ENCODE measurements at regions not wholly inside any gene's neighbourhood (a gene's known extent, or its start where the extent isn't known, plus 50 kb on each side); places are given as distances from the start of the nearest gene placed in this dataset.

DNA sequence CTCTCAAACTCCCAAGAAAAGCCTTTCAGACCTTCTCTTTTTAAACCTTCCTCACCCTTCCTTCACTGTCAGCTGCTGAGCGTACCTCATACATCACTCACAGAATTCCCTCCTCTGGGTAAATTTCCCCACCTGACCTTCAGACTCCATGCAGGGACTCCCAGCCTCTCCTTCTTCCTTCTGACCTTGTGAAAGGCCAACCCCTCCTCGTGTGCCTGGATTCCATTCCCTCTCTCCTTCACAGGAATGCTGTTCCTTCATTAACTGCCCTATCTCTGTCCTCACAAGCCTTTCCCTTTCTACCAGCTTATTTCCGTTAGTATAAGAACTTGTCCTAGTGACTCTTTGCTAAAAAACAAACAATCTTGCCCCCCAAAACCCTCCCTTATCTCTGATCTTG lies 69.7 kb upstream of the MME start:
- Histone ChIP-seq H3K27ac (no peak overlapping the region), H3K4me3 (replicated peaks in 1 of 3) (no peak overlapping the region), H3K9me3 (no peaks in the 10 kb centered on the region), H3K4me1 (no peaks in the 10 kb centered on the region), H3K36me3 (no peaks in the 10 kb centered on the region), H3K27me3 (no peaks in the 10 kb centered on the region)
- 60 to 67% methylated on average over 3 of the region's 3 CpGs for WGBS, 2 donors
- TF ChIP-seq, protein P1, sequence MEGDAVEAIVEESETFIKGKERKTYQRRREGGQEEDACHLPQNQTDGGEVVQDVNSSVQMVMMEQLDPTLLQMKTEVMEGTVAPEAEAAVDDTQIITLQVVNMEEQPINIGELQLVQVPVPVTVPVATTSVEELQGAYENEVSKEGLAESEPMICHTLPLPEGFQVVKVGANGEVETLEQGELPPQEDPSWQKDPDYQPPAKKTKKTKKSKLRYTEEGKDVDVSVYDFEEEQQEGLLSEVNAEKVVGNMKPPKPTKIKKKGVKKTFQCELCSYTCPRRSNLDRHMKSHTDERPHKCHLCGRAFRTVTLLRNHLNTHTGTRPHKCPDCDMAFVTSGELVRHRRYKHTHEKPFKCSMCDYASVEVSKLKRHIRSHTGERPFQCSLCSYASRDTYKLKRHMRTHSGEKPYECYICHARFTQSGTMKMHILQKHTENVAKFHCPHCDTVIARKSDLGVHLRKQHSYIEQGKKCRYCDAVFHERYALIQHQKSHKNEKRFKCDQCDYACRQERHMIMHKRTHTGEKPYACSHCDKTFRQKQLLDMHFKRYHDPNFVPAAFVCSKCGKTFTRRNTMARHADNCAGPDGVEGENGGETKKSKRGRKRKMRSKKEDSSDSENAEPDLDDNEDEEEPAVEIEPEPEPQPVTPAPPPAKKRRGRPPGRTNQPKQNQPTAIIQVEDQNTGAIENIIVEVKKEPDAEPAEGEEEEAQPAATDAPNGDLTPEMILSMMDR (IDR thresholded peaks at IDR 0.05) = no peak
- no peak for TF ChIP-seq POLR2A (IDR thresholded peaks at IDR 0.05)
- no peak for DNase-seq
- intact Hi-C loops (cut with DNase I) = no loop called here

DNA sequence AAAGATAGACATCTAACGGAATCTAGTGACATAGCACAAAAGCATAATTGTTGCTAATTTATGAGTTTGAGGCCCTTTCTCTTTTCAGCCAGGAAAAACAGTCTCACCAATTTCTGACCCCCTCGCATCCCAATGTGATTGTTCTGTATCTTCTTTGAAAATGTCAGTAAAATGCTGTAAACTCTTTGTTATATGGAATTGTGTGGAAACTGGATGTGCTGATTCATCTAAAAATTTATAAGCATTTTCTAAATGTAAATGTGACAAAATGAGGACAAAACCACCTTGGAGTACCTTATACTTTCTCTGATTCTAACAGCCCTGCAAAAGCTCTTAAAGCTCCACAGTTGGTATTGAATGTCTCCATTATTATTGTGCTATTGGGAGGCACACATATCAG lies 70.9 kb upstream of the MME start:
- no peaks in the 10 kb centered on the region for H3K4me1 ChIP-seq
- H3K4me3 ChIP-seq (replicated peaks in 1 of 3) = no peak overlapping the region
- no peaks in the 10 kb centered on the region for H3K9me3 ChIP-seq
- H3K27ac ChIP-seq = no peak overlapping the region
- intact Hi-C loops (cut with DNase I) = no loop called here
- no peak for DNase-seq
- no peaks in the 10 kb centered on the region for H3K36me3 ChIP-seq
- no peaks in the 10 kb centered on the region for H3K27me3 ChIP-seq
- WGBS, 2 donors = 92 to 94% methylated on average over 2 of the region's 2 CpGs
- TF ChIP-seq, protein P1 (IDR thresholded peaks at IDR 0.05) = no peak
- no peak for TF ChIP-seq POLR2A (IDR thresholded peaks at IDR 0.05)

DNA sequence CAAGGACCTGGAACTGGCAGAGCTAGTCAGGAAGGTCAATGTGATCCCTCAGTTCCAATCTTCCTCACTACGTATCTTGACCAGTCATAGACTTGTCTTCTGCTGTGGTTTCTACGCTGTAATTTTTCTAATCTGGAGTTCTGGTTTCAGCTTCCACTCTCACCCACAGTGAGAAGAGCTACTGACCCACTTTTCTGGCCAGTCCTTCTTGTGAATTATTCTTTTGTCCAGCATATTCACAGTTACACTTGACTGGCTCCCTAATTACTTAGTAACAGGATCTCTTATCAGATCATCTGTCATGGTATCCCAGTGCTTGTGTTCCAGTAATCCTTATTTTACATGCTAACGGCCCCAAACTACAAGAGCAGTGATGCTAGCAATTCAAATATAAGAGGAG lies 72.4 kb upstream of the MME start:
- 66 to 69% methylated on average over 3 of the region's 3 CpGs for WGBS, 2 donors
- Histone ChIP-seq H3K4me3 (replicated peaks in 1 of 3) (no peak overlapping the region), H3K4me1 (no peaks in the 10 kb centered on the region), H3K36me3 (no peaks in the 10 kb centered on the region), H3K27me3 (no peaks in the 10 kb centered on the region), H3K9me3 (no peaks in the 10 kb centered on the region), H3K27ac (no peak overlapping the region)
- intact Hi-C loops (cut with DNase I) = no loop called here
- DNase-seq = no peak
- TF ChIP-seq, protein P1 (IDR thresholded peaks at IDR 0.05) = no peak
- TF ChIP-seq POLR2A (IDR thresholded peaks at IDR 0.05) = no peak

DNA sequence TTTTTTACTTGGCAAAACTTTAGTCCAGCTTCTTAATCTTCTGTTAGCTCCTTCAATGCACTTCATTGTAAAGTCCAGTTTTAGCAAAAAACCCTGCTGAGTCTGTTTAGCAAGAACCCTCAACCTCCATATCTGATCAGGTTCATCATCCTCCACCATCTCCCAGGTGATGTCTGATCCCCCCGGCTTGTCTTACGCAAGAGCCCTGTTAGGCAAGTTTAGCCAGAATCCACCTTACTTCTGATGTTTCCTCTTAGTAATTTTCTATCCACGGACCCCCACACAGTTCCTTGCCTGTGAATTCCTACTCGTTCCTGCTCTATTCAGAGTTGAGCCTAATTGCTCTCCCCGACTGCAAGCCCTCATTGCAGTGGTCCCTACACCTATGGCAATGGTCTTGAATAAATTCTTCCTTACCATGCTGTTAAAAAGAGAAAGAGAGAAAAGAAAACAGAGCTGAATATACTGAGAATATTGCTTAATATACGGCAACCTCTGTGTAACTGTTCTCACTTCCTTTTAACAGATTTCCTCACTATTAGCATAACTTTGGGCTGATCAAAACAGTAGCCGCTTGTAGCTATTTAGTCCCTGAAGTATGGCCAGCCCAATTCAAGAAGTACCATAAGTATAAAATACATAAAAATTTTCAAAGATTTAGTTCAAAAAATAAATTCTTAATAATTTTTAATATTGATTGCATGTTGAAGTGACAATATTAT lies 78.7 kb upstream of the MME start:
- TF ChIP-seq, protein P1 (IDR thresholded peaks at IDR 0.05) = no peak
- no peak for TF ChIP-seq POLR2A (IDR thresholded peaks at IDR 0.05)
- DNase-seq = no peak
- Histone ChIP-seq H3K9me3 (no peaks in the 10 kb centered on the region), H3K27me3 (no peaks in the 10 kb centered on the region), H3K27ac (no peak overlapping the region), H3K4me1 (no peaks in the 10 kb centered on the region), H3K36me3 (no peaks in the 10 kb centered on the region), H3K4me3 (replicated peaks in 1 of 3) (no peak overlapping the region)
- intact Hi-C loops (cut with DNase I) = no loop called here
- WGBS, 2 donors = 74 to 82% methylated on average over 7 of the region's 7 CpGs

GRCh38 chr3:154992655-154993054 lies 87.5 kb upstream of the MME start:
- TF ChIP-seq, protein P1 (IDR thresholded peaks at IDR 0.05) = no peak
- TF ChIP-seq POLR2A (IDR thresholded peaks at IDR 0.05) = no peak

More at GRCh38 chr3:154992655-154993054, 87.5 kb upstream of the MME start:
- Histone ChIP-seq H3K27me3 (no peaks in the 10 kb centered on the region), H3K4me1 (no peaks in the 10 kb centered on the region), H3K4me3 (replicated peaks in 1 of 3) (no peak overlapping the region), H3K27ac (no peak overlapping the region), H3K36me3 (no peaks in the 10 kb centered on the region), H3K9me3 (no peaks in the 10 kb centered on the region)
- no peak for DNase-seq
- intact Hi-C loops (cut with DNase I) = no loop called here

All from thyroid gland (tissue), 4 donors.